Heart left ventricle (tissue), 13 donors: ENCODE measurements at regions not wholly inside any gene's neighbourhood (a gene's known extent, or its start where the extent isn't known, plus 50 kb on each side); places are given as distances from the start of the nearest gene placed in this dataset.

ENCODE experiments used
- CTCF ChIP-seq, 12 donors: fragments of 200-600 bp; sonication (generic) in 4 of 12; IDR thresholded peaks; one replicate each; pipeline versions ENCODE4 v1.5.0 to v1.8.0; 2018 to 2022; ENCODE audit warnings: antibody characterized with exemption in 12 of 12, mild to moderate bottlenecking in 5 of 12
- POLR2A ChIP-seq, 2 donors: fragments of 450-650 bp; IDR thresholded peaks; one replicate each; pipeline ENCODE4 v1.6.1; 2017; ENCODE audit warnings: antibody characterized with exemption in 2 of 2, mild to moderate bottlenecking in 2 of 2, moderate library complexity in 2 of 2
- donor health status: ischemic (EF 13 %, LVEDD 7.1; RV severe dilation, severe dysfunction).
- donor health status: DM: no; HTN: yes; CAD: no.
- donor health status: DM: no; HTN: no; CAD: no.
- donor health status: ischemic (EF 25% LVEDD 6.9; RV normal size, moderate dysfunction).
- donor health status: ischemic (EF 25% LVEDD 5.7; RV mildly dilated, moderate dysfunction).
- donor health status: ischemic (EF 35%, LVEDD 5.7; RV mildly dilated, moderate dysfunction).
- donor health status: nonischemic (EF 11% LVEDD 7.7; RV severe dilation, severe dysfunction).
- donor health status: DM: yes; HTN: yes; CAD: no.
- donor health status: PGD.
- donor health status: ischemic (EF 29% LVEDD 5.4; RV normal size, mild dysfunction).
- donor health status: nonischemic (EF 23%, LVEDD 6.1; RV moderate dilation, normal function).

GRCh38 chr11:91147885-91148284 is 925.0 kb upstream of the CHORDC1 start:
- TF ChIP-seq POLR2A (IDR thresholded peaks at IDR 0.05) = no peak
- TF ChIP-seq CTCF (IDR thresholded peaks at IDR 0.05) = no peak
